ENCODE measurements at regions not wholly inside any gene's neighbourhood (a gene's known extent, or its start where the extent isn't known, plus 50 kb on each side); places are given as distances from the start of the nearest gene placed in this dataset.
"Not testable (repeated sequence)": the region's sequence is repeated elsewhere in the genome, so short reads cannot be mapped to it uniquely, and the experiment has no call there.

GRCh38 chr3:102348904-102349303, 85.9 kb upstream of the ZPLD1 start:
- H3K4me3 ChIP-seq (ENCODE audit: low read depth, low read length) = no peak overlapping the region
- no peak for TF ChIP-seq CTCF (IDR thresholded peaks at IDR 0.05; ENCODE audit: low read depth, low read length, missing control alignments)
- in situ Hi-C loops (cut with HindIII; ENCODE audit: low sequenced_read_pairs) = no loop called here
- no peak for DNase-seq (ENCODE audit: low read depth)

GRCh38 chr3:102353148-102353547, 81.7 kb upstream of the ZPLD1 start:
- in situ Hi-C loops (cut with HindIII; ENCODE audit: low sequenced_read_pairs) = no loop called here
- no peak for DNase-seq (ENCODE audit: low read depth)
- no peak for TF ChIP-seq CTCF (IDR thresholded peaks at IDR 0.05; ENCODE audit: low read depth, low read length, missing control alignments)
- H3K4me3 ChIP-seq (ENCODE audit: low read depth, low read length) = no peak overlapping the region

GRCh38 chr3:102353805-102354204, 81.0 kb upstream of the ZPLD1 start:
- no peak for DNase-seq (ENCODE audit: low read depth)
- no peak overlapping the region for H3K4me3 ChIP-seq (ENCODE audit: low read depth, low read length)
- TF ChIP-seq CTCF (IDR thresholded peaks at IDR 0.05; ENCODE audit: low read depth, low read length, missing control alignments) = no peak
- in situ Hi-C loops (cut with HindIII; ENCODE audit: low sequenced_read_pairs) = no loop called here

GRCh38 chr3:102354818-102355515, 79.8 kb upstream of the ZPLD1 start:
- no peak overlapping the region for H3K4me3 ChIP-seq (ENCODE audit: low read depth, low read length)
- DNase-seq (ENCODE audit: low read depth) = peak; percentile 28
- in situ Hi-C loops (cut with HindIII; ENCODE audit: low sequenced_read_pairs) = no loop called here
- TF ChIP-seq CTCF (IDR thresholded peaks at IDR 0.05; ENCODE audit: low read depth, low read length, missing control alignments) = no peak

DNA sequence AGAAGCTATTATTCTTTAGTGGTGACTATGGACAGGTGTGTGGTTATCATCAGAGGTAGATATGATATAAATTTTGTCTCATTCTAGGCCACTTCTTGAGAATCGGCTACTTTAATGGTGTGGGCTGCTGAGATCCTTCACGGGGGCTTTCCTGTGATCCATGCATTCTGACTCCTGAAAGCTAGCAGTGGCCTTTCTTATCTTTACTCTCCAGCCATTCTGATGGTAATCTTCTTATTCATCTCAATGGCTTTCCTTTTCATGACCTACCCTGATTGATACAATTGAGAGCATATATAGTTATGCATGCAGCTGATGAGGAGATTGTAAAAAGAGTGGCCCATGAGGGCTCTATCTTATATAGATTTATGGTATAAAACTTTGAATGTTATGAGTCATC, 78.3 kb upstream of the ZPLD1 start:
- DNase-seq (ENCODE audit: low read depth) = no peak
- H3K4me3 ChIP-seq (ENCODE audit: low read depth, low read length) = no peak overlapping the region
- in situ Hi-C loops (cut with HindIII; ENCODE audit: low sequenced_read_pairs) = no loop called here
- no peak for TF ChIP-seq CTCF (IDR thresholded peaks at IDR 0.05; ENCODE audit: low read depth, low read length, missing control alignments)

- H3K4me3 ChIP-seq (ENCODE audit: low read depth, low read length); in situ Hi-C loops (cut with HindIII; ENCODE audit: low sequenced_read_pairs); DNase-seq (ENCODE audit: low read depth): not testable (repeated sequence)
These were observed 77.5 kb upstream of the ZPLD1 start for GRCh38 chr3:102357313-102357712.

- in situ Hi-C loops (cut with HindIII; ENCODE audit: low sequenced_read_pairs) = no loop called here
- no peak for DNase-seq (ENCODE audit: low read depth)
- H3K4me3 ChIP-seq (ENCODE audit: low read depth, low read length) = no peak overlapping the region
- no peak for TF ChIP-seq CTCF (IDR thresholded peaks at IDR 0.05; ENCODE audit: low read depth, low read length, missing control alignments)
These were observed 74.5 kb upstream of the ZPLD1 start for GRCh38 chr3:102360183-102360860.

Data from astrocyte of the cerebellum (primary cell).